ENCODE measurements at regions not wholly inside any gene's neighbourhood (a gene's known extent, or its start where the extent isn't known, plus 50 kb on each side); places are given as distances from the start of the nearest gene placed in this dataset.

DNA sequence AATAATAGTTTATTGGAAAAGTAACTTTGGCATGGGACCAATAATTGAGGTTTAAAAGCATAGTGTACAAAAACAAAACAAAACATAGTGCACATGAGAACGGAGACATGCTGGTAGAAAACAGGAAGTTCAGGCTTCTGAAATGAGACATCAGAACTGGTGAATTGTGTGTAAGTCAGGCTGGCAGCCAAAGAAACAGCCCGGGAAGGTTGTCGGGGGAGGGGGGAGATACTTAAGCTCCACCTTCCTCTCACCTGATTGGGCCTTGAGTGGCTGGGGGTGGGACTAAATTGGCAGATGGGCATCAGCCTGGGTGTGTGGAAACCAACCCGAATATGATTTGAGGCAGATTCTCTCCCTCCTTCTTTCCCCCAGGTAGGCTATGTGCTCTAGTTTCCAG lies 256.3 kb downstream of the SMARCA2 start:
- TF ChIP-seq, protein P1, sequence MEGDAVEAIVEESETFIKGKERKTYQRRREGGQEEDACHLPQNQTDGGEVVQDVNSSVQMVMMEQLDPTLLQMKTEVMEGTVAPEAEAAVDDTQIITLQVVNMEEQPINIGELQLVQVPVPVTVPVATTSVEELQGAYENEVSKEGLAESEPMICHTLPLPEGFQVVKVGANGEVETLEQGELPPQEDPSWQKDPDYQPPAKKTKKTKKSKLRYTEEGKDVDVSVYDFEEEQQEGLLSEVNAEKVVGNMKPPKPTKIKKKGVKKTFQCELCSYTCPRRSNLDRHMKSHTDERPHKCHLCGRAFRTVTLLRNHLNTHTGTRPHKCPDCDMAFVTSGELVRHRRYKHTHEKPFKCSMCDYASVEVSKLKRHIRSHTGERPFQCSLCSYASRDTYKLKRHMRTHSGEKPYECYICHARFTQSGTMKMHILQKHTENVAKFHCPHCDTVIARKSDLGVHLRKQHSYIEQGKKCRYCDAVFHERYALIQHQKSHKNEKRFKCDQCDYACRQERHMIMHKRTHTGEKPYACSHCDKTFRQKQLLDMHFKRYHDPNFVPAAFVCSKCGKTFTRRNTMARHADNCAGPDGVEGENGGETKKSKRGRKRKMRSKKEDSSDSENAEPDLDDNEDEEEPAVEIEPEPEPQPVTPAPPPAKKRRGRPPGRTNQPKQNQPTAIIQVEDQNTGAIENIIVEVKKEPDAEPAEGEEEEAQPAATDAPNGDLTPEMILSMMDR (IDR thresholded peaks at IDR 0.05; ENCODE audit: extremely low read depth in 1 of 2, insufficient read depth in 1 of 2, low read depth in 1 of 2, low read length in 2 of 2) = no peak
- TF ChIP-seq JUN (IDR thresholded peaks at IDR 0.05; ENCODE audit: borderline replicate concordance, insufficient read depth, insufficient read length, low read depth) (no peak), POLR2AphosphoS5 (IDR thresholded peaks at IDR 0.05; ENCODE audit: insufficient read depth, low read depth, low read length) (no peak), POLR2A (IDR thresholded peaks at IDR 0.05; ENCODE audit: low read depth, low read length) (no peak)
